HG02938 (cell line): ENCODE measurements at regions not wholly inside any gene's neighbourhood (a gene's known extent, or its start where the extent isn't known, plus 50 kb on each side); places are given as distances from the start of the nearest gene placed in this dataset.

Experiments
- ATAC-seq: cut with Tn5 transposase; IDR thresholded peaks from one replicate; pipeline ENCODE4 v1.9.1; 2021; ENCODE audit warnings: mild to moderate bottlenecking, moderate library complexity; ENCODE audit not compliant: unreplicated experiment

- no peak for ATAC-seq
Observed at GRCh38 chr22:48974443-48975315, 853.0 kb downstream of the BRD1 start.

- ATAC-seq = no peak
Observed at GRCh38 chr22:48973694-48974041, 854.0 kb downstream of the BRD1 start.

GRCh38 chr22:48972979-48973693 is 854.5 kb downstream of the BRD1 start:
- no peak for ATAC-seq

DNA sequence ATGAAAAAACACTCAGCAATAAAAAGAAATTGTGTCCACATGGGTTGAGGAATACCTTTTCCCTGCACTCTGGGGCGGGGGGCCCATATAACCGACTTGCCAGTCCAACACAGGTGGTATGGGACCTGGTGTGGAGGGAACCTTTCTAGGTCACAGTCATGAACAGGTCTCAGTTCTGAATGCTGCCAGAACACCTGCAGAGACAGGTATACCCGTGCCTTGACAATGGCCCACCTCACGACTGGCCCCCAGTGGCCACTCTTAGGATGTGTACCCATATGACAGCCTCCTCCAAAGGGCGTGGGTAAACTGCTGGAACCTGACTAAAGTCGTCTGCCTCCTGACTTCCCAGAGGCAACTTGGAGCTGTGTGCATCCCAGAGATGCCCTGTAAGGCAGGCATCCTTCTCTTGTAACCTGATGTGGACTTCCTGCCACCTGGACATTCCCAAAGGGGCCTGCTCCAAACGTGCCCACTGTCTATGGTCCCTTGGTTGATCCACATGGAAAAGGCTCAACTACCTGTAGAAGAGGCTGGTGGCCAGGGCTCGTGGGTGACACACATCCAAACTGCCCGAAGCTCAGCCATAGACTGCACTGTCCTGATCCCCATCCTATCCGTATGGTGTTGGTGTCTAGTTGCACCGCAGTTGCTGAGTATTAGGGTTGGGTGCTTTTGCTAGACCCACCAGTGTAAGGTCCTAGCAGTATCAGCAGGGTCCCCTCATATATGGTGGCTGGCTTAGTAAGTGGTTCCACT is 859.3 kb downstream of the BRD1 start:
- no peak for ATAC-seq

GRCh38 chr22:48963405-48963804 is 864.3 kb downstream of the BRD1 start:
- ATAC-seq = no peak

DNA sequence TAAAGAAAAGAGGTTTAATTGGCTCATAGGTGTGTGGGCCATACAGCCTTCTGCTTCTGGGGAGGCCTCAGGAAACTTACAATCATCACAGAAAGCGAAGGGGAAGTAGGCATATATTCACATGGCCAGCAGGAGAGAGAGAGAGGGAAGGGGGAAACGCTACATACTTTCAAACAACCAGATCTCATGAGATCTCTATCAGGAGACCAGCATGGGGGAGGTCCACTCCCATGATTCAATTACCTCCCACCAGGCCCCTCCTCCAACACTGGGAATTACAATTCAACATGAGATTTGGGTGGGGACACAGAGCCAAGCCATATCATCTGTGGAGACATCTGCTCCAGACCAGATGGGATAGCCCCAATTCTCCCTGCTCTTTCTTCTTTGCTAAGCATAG is 866.0 kb downstream of the BRD1 start:
- no peak for ATAC-seq

GRCh38 chr22:48960980-48961660 is 866.6 kb downstream of the BRD1 start:
- ATAC-seq = no peak

GRCh38 chr22:48960576-48960975 is 867.1 kb downstream of the BRD1 start:
- no peak for ATAC-seq

DNA sequence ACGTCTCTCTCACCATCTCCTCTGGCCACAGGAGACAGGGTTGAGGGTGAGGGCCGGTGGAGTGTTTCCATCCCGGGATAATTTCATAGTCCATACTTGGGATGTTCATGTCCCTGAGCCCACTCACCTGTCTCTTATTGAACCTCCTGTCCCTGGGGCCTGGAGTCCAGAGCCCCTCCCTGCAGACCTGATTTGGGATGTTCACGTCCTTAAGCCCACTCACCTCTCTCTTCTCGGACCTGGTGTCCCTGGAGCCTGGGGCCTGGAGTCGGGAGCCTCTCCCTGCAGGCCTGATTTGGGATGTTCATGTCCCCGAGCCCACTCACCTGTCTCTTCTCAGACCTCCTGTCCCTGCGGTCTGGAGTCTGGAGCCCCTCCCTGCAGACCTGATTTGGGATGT is 868.2 kb downstream of the BRD1 start:
- ATAC-seq = no peak

DNA sequence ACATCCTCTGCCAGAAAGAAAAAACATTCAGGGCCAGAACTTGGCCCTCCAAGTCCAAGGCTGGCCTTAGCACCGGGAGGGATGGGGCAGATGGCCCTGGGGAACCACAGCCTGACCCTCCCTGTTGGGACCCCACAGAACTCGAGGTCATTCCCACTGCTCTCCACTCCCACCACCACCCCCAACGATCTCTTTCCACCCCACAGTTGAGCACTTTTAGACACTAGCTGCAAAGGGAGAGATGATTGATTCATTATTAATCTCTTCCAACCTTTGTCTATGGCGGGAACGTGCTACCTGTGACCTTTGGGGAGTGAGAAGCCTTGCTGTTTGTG is 869.7 kb downstream of the BRD1 start:
- ATAC-seq = no peak

GRCh38 chr22:48957311-48957986 is 870.2 kb downstream of the BRD1 start:
- ATAC-seq = no peak

DNA sequence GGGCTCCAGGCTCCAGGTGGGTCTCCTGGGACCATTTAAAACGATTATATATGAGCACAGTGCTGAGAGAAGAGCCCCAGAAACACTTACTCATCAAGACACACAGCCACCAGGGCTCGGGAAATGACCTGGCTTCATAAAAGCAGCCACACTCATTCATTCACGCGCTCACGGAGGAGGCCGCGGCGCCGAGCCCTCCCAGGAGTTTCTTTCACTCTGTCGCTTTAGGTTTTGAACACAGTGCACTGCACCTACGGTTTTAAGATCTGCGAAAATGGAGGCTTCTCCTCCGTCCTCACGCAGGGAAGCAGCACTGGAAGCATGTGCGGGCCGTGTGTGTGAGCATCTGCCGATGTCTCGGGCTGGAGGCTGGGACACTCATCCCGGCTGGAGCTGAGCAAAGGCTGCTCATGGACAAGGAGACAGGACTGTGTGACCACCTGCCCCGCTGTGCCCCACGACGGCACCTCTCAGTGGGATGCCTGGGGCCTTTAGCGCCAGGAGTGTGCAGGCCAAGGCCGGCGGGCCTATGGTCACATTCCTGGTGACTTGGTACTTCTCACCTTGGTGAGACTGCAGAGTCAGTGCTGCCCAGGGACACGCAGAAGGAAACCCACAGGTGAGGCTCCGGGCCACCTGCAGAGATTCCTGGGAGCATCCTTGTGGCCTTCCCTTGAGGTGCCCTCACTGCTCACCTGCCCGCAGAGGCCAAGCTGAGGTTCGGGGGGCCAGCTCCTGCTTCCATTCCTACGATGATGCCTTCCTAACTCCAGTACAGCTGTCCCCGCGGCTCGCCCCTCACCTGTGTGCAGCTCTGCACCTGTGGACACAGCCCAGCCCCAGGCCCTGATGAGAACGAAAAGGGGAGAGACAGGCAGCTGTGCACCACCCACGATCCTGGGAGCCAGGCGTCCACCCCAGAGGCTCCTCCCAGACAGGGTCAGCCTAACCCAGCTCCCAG is 872.0 kb downstream of the BRD1 start:
- ATAC-seq = no peak

DNA sequence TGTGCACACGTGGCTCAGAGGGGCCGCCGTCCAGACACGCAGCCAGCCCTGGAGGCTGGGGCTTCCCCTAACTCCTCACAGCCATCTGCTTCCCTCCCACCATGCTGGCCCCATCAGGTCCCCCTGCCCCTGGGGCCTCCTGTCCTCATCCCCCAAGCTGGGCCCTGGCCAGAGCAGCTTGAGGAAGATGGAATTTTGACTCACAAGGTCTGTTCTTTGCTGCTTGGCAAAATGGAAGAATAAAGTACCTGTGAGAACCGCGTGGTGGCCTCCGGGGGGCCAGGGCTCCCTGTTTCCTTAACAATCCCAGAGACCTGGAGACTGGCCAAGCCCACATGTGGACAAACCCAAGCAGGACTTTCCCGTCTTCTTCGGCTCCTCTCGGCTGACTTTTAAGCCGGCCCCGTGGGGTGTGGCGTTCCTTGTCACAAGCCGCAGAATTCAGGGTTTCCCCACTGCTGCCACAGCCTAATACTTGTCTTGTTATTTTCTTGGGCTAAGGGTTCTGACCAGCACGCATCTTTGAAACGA is 872.8 kb downstream of the BRD1 start:
- ATAC-seq = no peak

- no peak for ATAC-seq
Observed at GRCh38 chr22:48953830-48954229, 873.8 kb downstream of the BRD1 start.

GRCh38 chr22:48953103-48953720 is 874.5 kb downstream of the BRD1 start:
- ATAC-seq = no peak

- ATAC-seq = no peak
Observed at GRCh38 chr22:48952256-48953102, 875.2 kb downstream of the BRD1 start.

GRCh38 chr22:48951836-48952235 is 875.8 kb downstream of the BRD1 start:
- no peak for ATAC-seq
